ENCODE measurements at regions not wholly inside any gene's neighbourhood (a gene's known extent, or its start where the extent isn't known, plus 50 kb on each side); places are given as distances from the start of the nearest gene placed in this dataset.

DNA sequence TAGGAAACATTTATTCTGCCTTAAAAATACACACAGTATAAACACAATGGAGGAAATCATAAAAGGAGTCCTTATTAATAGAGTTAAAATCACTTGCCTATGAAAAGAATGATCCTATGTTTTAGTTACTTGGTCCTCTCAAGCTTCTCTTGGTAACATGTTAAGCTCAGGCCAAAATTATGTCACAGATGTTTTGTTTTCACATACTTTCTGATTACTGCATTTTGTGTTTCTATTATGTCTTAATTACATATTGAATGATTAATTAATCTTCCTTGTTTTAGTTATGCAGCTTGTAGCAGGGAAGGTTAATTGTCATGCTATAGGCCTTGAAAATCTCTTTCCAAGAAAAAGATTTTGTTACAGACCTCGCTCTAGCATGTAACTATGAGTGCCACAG lies 406.0 kb downstream of the PLA2G4A start:
- DNase-seq (ENCODE audit: low read depth) = no peak
- TF ChIP-seq, protein P1, sequence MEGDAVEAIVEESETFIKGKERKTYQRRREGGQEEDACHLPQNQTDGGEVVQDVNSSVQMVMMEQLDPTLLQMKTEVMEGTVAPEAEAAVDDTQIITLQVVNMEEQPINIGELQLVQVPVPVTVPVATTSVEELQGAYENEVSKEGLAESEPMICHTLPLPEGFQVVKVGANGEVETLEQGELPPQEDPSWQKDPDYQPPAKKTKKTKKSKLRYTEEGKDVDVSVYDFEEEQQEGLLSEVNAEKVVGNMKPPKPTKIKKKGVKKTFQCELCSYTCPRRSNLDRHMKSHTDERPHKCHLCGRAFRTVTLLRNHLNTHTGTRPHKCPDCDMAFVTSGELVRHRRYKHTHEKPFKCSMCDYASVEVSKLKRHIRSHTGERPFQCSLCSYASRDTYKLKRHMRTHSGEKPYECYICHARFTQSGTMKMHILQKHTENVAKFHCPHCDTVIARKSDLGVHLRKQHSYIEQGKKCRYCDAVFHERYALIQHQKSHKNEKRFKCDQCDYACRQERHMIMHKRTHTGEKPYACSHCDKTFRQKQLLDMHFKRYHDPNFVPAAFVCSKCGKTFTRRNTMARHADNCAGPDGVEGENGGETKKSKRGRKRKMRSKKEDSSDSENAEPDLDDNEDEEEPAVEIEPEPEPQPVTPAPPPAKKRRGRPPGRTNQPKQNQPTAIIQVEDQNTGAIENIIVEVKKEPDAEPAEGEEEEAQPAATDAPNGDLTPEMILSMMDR (conservative IDR thresholded peaks at IDR 0.05; ENCODE audit: low read depth, low read length) = no peak
- H3K4me3 ChIP-seq (ENCODE audit: low read depth, low read length) = no peak overlapping the region

DNA sequence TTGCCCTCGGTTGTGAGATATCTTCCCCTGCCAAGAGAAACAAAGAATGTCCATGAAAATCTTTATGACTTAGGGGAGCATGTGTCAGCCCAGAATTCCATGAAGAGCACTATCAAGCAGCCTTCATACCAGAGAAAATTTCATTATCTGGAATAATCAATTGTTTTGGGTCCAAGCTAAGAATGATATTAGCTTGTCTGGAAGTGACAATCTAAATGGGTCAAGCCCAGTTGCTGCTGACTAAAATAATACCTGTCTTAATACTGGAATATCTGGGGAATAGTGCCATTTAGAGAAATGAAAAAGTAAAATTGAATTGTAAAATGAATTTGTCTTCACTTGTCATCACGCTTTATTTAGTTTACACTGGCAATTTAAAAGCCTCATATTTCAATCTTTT lies 407.4 kb downstream of the PLA2G4A start:
- no peak for DNase-seq (ENCODE audit: low read depth)
- no peak overlapping the region for H3K4me3 ChIP-seq (ENCODE audit: low read depth, low read length)
- TF ChIP-seq, protein P1 (conservative IDR thresholded peaks at IDR 0.05; ENCODE audit: low read depth, low read length) = no peak

DNA sequence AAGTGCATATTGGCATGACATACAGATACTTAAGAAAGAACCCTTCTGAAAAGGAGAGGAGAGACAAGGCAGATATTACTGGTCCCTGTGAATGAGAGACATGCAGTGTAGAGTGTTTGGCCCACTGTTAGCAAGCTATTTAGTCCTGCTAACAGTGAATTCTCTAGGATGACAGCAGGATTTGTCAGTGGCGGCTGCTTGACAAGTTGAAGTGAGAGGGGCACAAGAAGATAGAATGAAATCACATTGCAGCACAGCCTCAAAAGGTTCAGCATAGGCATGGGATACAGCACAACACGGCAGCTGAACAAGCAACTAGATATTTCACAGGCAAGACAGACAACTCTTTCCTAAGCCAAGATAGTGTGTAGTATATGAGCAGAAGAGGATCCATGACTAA lies 407.9 kb downstream of the PLA2G4A start:
- no peak overlapping the region for H3K4me3 ChIP-seq (ENCODE audit: low read depth, low read length)
- no peak for DNase-seq (ENCODE audit: low read depth)
- TF ChIP-seq, protein P1 (conservative IDR thresholded peaks at IDR 0.05; ENCODE audit: low read depth, low read length) = no peak

DNA sequence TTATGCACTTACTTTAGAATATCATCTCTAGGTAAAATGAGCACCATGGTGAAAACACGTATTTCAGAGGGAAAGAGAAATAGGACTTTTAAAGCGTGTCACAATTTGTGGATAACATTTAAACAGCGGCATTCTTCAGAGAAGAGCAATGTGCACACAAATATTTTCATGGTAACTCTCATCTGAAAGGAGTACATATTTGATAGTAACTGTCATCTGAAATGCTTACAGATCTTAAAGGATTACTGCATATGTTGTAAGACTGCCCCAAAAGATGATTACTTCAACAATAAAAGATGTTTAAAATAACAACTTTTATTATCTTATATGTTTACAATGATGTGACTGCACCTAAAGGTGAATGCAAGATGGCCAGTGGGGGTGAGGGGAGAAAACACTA lies 408.8 kb downstream of the PLA2G4A start:
- no peak overlapping the region for H3K4me3 ChIP-seq (ENCODE audit: low read depth, low read length)
- peak; percentile 12 for DNase-seq (ENCODE audit: low read depth)
- TF ChIP-seq, protein P1 (conservative IDR thresholded peaks at IDR 0.05; ENCODE audit: low read depth, low read length) = no peak

DNA sequence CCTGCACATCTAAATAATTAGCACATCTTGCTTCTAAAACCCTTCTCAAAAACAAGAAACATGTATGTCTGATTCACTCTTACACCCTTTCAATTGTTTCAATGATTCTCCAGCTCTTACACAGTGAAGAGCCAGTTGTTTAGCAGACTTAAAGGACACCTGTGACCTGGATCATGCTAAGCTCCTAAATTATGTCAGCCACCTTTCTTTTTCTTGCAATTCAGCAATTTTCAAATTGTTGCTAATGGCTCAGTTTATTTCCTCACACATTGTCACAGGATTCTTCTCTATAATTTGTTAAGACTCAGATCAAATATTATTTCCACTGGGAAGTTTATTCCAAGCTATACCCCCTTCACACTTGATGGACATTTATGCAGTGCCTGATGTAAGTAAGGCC lies 413.2 kb downstream of the PLA2G4A start:
- H3K4me3 ChIP-seq (ENCODE audit: low read depth, low read length) = no peak overlapping the region
- TF ChIP-seq, protein P1 (conservative IDR thresholded peaks at IDR 0.05; ENCODE audit: low read depth, low read length) = no peak
- DNase-seq (ENCODE audit: low read depth) = no peak

DNA sequence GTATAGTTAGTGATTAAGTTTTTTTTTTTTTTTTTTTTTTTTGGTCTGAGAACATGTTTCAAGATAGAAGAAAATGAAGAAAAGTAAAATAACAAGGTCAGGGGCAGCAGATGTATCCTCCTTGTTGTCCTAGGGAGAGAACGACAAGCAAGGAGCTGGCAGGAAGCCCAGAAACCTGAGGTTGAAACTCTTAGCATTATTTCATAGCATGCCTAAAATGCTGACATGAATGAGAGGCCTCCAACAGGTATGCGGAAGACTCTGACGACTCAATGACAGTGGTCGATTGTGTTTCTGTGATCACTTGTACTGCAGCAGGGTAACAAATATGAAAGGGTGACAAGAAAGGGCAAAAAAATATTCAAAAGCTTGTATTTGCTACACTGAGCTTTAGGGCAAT lies 415.9 kb downstream of the PLA2G4A start:
- DNase-seq (ENCODE audit: low read depth) = peak; percentile 81
- H3K4me3 ChIP-seq (ENCODE audit: low read depth, low read length) = no peak overlapping the region
- TF ChIP-seq, protein P1 (conservative IDR thresholded peaks at IDR 0.05; ENCODE audit: low read depth, low read length) = no peak

DNA sequence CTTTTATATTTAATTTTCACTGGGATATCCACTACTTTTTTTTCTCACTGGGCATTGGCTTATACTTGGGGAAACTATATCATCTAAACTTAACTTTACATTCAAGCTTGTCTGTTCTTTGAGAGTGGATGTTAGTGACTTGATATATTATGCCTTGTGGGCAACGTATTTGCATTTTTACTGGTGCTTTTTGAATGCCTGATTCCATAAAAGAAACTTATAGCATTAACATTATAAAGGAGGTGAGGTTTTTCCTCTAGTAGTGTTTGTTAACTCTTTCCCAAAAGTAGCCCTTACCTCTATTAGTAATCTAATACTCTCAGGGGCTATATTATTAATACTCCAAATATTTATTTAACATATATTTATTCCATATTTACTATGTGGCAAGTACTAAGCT lies 416.5 kb downstream of the PLA2G4A start:
- no peak for DNase-seq (ENCODE audit: low read depth)

More for the DNA sequence above, 416.5 kb downstream of the PLA2G4A start:
- H3K4me3 ChIP-seq (ENCODE audit: low read depth, low read length) = no peak overlapping the region
- TF ChIP-seq, protein P1 (conservative IDR thresholded peaks at IDR 0.05; ENCODE audit: low read depth, low read length) = no peak

All from choroid plexus epithelial cell (primary cell).